B cell (primary cell): ENCODE measurements at regions not wholly inside any gene's neighbourhood (a gene's known extent, or its start where the extent isn't known, plus 50 kb on each side); places are given as distances from the start of the nearest gene placed in this dataset.

ENCODE experiments used
- ATAC-seq: fragments of 200-7000 bp; cut with Tn5 transposase; one replicate; pipeline ENCODE4 v1.10.0; 2021; ENCODE audit warnings: low read depth, mild to moderate bottlenecking, moderate number of reproducible peaks, moderate library complexity
- CTCF ChIA-PET: fragments of 350-600 bp; sonication (Branson Sonifier 250); formaldehyde crosslinking; loops from one replicate; lab custom pipeline; 2021; ENCODE audit warnings: antibody characterized with exemption, inconsistent platforms; lab: Charles Lee
- POLR2A ChIA-PET: fragments of 350-600 bp; sonication (Branson Sonifier 250); formaldehyde crosslinking; loops from one replicate; lab custom pipeline; 2021; ENCODE audit warnings: antibody characterized with exemption; lab: Charles Lee
- DNase-seq: peaks from one replicate; pipeline ENCODE4 v3.0.0; 2013
- H2AFZ ChIP-seq: 2 replicates; pipeline ENCODE4 v1.6.1; 2012; ENCODE audit warnings: mild to moderate bottlenecking, low read depth, low read length; ENCODE audit not compliant: insufficient read depth, poor library complexity, severe bottlenecking
- H3K27ac ChIP-seq, 2 donors: 1 replicate in 1 of 2; 2 replicates in 1 of 2; pipeline ENCODE4 v1.5.1; 2012 to 2013; ENCODE audit warnings: low read length in 2 of 2, mild to moderate bottlenecking in 2 of 2, moderate library complexity in 1 of 2
- H3K27me3 ChIP-seq, 4 experiments: fragments of 200-600 bp in 1 of 4; sonication (generic) in 1 of 4; replicated peaks in 1 of 4; 1 replicate in 2 of 4; 2 replicates in 2 of 4; pipeline versions ENCODE4 v1.6.1 to v1.7.0; 2013 to 2016; ENCODE audit warnings: low read length in 3 of 4, mild to moderate bottlenecking in 2 of 4, mixed read lengths in 1 of 4, moderate library complexity in 1 of 4; ENCODE audit not compliant: insufficient read depth in 4 of 4, control insufficient read depth in 3 of 4; ENCODE audit errors: control extremely low read depth in 1 of 4
- H3K36me3 ChIP-seq, 2 experiments: replicated peaks in 1 of 2; 1 replicate in 1 of 2; 2 replicates in 1 of 2; pipeline versions ENCODE4 v1.6.1 to v1.7.1; 2013; ENCODE audit warnings: low read length in 1 of 2; ENCODE audit not compliant: insufficient read depth in 2 of 2, control insufficient read depth in 1 of 2; ENCODE audit errors: control extremely low read depth in 1 of 2, extremely low read depth in 1 of 2
- H3K4me1 ChIP-seq, 2 donors: fragments of 200-600 bp in 1 of 2; sonication (generic) in 1 of 2; 1 replicate in 1 of 2; 2 replicates in 1 of 2; pipeline versions ENCODE4 v1.5.1 to v1.6.1; 2013 to 2017; ENCODE audit warnings: low read length in 2 of 2; ENCODE audit not compliant: control insufficient read depth in 2 of 2, insufficient read depth in 2 of 2
- H3K4me2 ChIP-seq: replicated peaks from 2 replicates; pipeline ENCODE3; 2012; ENCODE audit warnings: mild to moderate bottlenecking, low read depth, low read length; ENCODE audit not compliant: poor library complexity, severe bottlenecking
- H3K4me3 ChIP-seq, 5 experiments: fragments of 200-600 bp in 1 of 5; sonication (generic) in 1 of 5; 1 replicate in 3 of 5; 2 replicates in 2 of 5; pipeline versions ENCODE4 v1.5.1 to v1.7.0; 2011 to 2016; ENCODE audit warnings: low read length in 4 of 5, mild to moderate bottlenecking in 4 of 5, low read depth in 2 of 5, control low read depth in 1 of 5, moderate library complexity in 1 of 5; ENCODE audit not compliant: insufficient read depth in 1 of 5; ENCODE audit errors: control extremely low read depth in 1 of 5, extremely low read depth in 1 of 5
- H3K79me2 ChIP-seq: fragments of 200-600 bp; sonication (generic); one replicate; pipeline ENCODE4 v1.6.0; 2016; ENCODE audit warnings: low read length; ENCODE audit not compliant: control insufficient read depth, insufficient read depth
- H3K9ac ChIP-seq: fragments of 200-600 bp; sonication (generic); 2 replicates; pipeline ENCODE4 v1.6.1; 2017; ENCODE audit warnings: mild to moderate bottlenecking, low read length, moderate library complexity
- H3K9me3 ChIP-seq, 3 donors: one replicate each; pipeline versions ENCODE4 v1.6.1 to v1.7.1; 2013; ENCODE audit warnings: low read length in 2 of 3; ENCODE audit not compliant: control insufficient read depth in 2 of 3, insufficient read depth in 1 of 3; ENCODE audit errors: control extremely low read depth in 1 of 3
- H4K20me1 ChIP-seq: 2 replicates; pipeline ENCODE4 v1.6.0; 2012; ENCODE audit warnings: mild to moderate bottlenecking, low read length; ENCODE audit not compliant: insufficient read depth, control insufficient read depth, poor library complexity, severe bottlenecking
- H3K27ac Mint-ChIP-seq: one replicate; pipeline ENCODE4 v1.8.0; 2021; ENCODE audit warnings: mixed read lengths
- H3K27me3 Mint-ChIP-seq: one replicate; pipeline ENCODE4 v1.8.0; 2021; ENCODE audit warnings: mixed read lengths
- H3K4me1 Mint-ChIP-seq: one replicate; pipeline ENCODE4 v1.8.0; 2021; ENCODE audit warnings: mixed read lengths
- H3K4me3 Mint-ChIP-seq: one replicate; pipeline ENCODE4 v1.8.0; 2021; ENCODE audit warnings: mixed read lengths
- H3K9me3 Mint-ChIP-seq: one replicate; pipeline ENCODE4 v1.8.0; 2022; ENCODE audit warnings: mixed read lengths; ENCODE audit not compliant: insufficient read depth
- EZH2 ChIP-seq: IDR thresholded peaks from 2 replicates; pipeline ENCODE4 v1.6.1; 2012; ENCODE audit warnings: borderline replicate concordance, low read depth, mild to moderate bottlenecking, moderate library complexity, low read length; ENCODE audit not compliant: insufficient read depth, poor library complexity, severe bottlenecking
- WGBS: methylation state at CpG from one replicate; pipeline ENCODE4 v1.1.5; 2013; ENCODE audit warnings: missing lambda C conversion rate; ENCODE audit not compliant: insufficient coverage; 5-methylcytosine and 5-hydroxymethylcytosine counted together
- intact Hi-C: fragments of 100-400 bp; cut with micrococcal nuclease; formaldehyde crosslinking; loops from one replicate; pipeline ENCODE4 v1.10.0; 2022
- TF ChIP-seq, protein P1 (sequence below): fragments of 200-600 bp; IDR thresholded peaks from one replicate; pipeline ENCODE4 v1.8.0; 2022; ENCODE audit warnings: antibody characterized with exemption, mild to moderate bottlenecking

DNA sequence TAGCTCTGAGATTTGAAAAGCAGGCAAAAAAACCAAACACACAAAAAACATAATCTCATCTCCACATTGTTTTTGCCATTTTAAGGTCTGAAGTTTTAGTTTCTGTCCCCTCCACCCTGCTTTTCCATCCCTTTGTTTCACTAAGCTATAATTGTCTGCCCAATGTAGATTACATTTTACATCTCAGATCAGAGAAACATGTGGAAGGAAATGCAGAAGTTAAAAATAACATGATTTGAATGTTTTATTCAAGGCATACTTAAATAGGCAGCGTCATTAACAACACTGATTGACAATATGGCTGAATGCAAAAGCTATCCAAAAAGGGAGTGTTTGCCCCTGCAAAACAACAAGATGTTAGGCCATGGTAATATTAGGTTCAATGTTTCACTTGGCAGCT lies 448.1 kb upstream of the ZNF385D start:
- TF ChIP-seq, protein P1, sequence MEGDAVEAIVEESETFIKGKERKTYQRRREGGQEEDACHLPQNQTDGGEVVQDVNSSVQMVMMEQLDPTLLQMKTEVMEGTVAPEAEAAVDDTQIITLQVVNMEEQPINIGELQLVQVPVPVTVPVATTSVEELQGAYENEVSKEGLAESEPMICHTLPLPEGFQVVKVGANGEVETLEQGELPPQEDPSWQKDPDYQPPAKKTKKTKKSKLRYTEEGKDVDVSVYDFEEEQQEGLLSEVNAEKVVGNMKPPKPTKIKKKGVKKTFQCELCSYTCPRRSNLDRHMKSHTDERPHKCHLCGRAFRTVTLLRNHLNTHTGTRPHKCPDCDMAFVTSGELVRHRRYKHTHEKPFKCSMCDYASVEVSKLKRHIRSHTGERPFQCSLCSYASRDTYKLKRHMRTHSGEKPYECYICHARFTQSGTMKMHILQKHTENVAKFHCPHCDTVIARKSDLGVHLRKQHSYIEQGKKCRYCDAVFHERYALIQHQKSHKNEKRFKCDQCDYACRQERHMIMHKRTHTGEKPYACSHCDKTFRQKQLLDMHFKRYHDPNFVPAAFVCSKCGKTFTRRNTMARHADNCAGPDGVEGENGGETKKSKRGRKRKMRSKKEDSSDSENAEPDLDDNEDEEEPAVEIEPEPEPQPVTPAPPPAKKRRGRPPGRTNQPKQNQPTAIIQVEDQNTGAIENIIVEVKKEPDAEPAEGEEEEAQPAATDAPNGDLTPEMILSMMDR: no peak
- TF ChIP-seq EZH2: no peak
- DNase-seq (no peak), ATAC-seq (no peak)
- no peaks in the 10 kb centered on the region for H3K27me3 ChIP-seq
- no peak overlapping the region for H3K4me2 ChIP-seq
- Mint-ChIP-seq H3K4me3 (no peak overlapping the region), H3K4me1 (no peaks in the 10 kb centered on the region), H3K27ac (no peak overlapping the region), H3K9me3 (peaks cover 2% of the 10 kb centered on the region), H3K27me3 (no peaks in the 10 kb centered on the region)
- intact Hi-C loops: no loop called here
- no peaks in the 10 kb centered on the region for H3K79me2 ChIP-seq
- ChIA-PET CTCF (no interaction called here), POLR2A (no interaction called here)
- H3K27ac ChIP-seq: no peak overlapping the region
- no peaks in the 10 kb centered on the region for H3K4me1 ChIP-seq
- H4K20me1 ChIP-seq: no peaks in the 10 kb centered on the region
- H3K4me3 ChIP-seq: no peak overlapping the region
- H2AFZ ChIP-seq: no peak overlapping the region
- no peak overlapping the region for H3K9ac ChIP-seq
- WGBS: no CpG with 5 or more reads among the region's 1 CpG
- no peaks in the 10 kb centered on the region for H3K36me3 ChIP-seq
- H3K9me3 ChIP-seq: no peaks in the 10 kb centered on the region

DNA sequence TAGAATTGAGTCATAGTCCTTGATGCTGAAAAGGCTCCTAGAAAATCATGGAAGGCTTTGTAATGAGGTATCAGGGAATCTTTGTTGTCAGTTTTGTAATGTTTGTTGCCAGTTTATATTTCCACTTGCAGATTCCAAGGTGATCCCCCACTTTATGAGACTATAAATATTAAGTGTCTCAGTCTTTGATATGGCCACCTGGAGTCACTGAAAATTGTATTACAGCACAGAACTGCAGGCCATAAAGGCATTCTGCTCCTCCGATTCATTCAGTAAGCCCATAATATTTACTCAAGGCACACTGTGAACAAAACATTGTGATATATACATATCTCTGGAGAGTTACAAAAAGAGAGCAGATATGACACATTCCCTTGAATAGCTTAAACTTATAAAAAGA lies 457.8 kb upstream of the ZNF385D start:
- TF ChIP-seq EZH2: no peak
- TF ChIP-seq, protein P1: no peak
- Histone ChIP-seq H3K4me3 (no peak overlapping the region), H3K27me3 (no peaks in the 10 kb centered on the region), H3K27ac (no peak overlapping the region), H3K9me3 (no peaks in the 10 kb centered on the region), H3K9ac (no peak overlapping the region), H3K4me1 (no peaks in the 10 kb centered on the region), H2AFZ (no peak overlapping the region), H4K20me1 (no peaks in the 10 kb centered on the region), H3K36me3 (no peaks in the 10 kb centered on the region), H3K4me2 (no peak overlapping the region), H3K79me2 (no peaks in the 10 kb centered on the region)
- ChIA-PET POLR2A (no interaction called here), CTCF (no interaction called here)
- Mint-ChIP-seq H3K9me3 (no peaks in the 10 kb centered on the region), H3K4me1 (no peaks in the 10 kb centered on the region), H3K27me3 (no peaks in the 10 kb centered on the region), H3K27ac (no peak overlapping the region), H3K4me3 (no peak overlapping the region)
- no peak for DNase-seq
- ATAC-seq: no peak
- intact Hi-C loops: no loop called here
- WGBS: no CpG with 5 or more reads among the region's 1 CpG
